CD4-positive, alpha-beta T cell (primary cell): ENCODE measurements at regions not wholly inside any gene's neighbourhood (a gene's known extent, or its start where the extent isn't known, plus 50 kb on each side); places are given as distances from the start of the nearest gene placed in this dataset.

Experiments
- ATAC-seq: fragments of 200-7000 bp; cut with Tn5 transposase; one replicate; pipeline ENCODE4 v1.10.0; 2022; ENCODE audit warnings: mild to moderate bottlenecking; ENCODE audit not compliant: poor library complexity
- CTCF ChIA-PET: fragments of 350-600 bp; sonication (Branson Sonifier 250); formaldehyde crosslinking; loops from one replicate; lab custom pipeline; 2021; ENCODE audit warnings: antibody characterized with exemption, inconsistent platforms; lab: Charles Lee
- POLR2A ChIA-PET: fragments of 350-600 bp; sonication (Branson Sonifier 250); formaldehyde crosslinking; loops from one replicate; lab custom pipeline; 2021; ENCODE audit warnings: antibody characterized with exemption, inconsistent platforms; lab: Charles Lee
- DNase-seq, 14 experiments: peaks; one replicate each; pipeline ENCODE4 v3.0.0-alpha.2; 2013 to 2020; ENCODE audit warnings: mixed read lengths in 2 of 14
- H3K27ac ChIP-seq, 2 donors: one replicate each; pipeline versions ENCODE4 v1.5.1 to v1.7.0; 2013; ENCODE audit warnings: low read length in 2 of 2, low read depth in 1 of 2, mild to moderate bottlenecking in 1 of 2
- H3K27me3 ChIP-seq, 2 experiments: 1 replicate in 1 of 2; 2 replicates in 1 of 2; pipeline versions ENCODE4 v1.6.1 to v1.7.0; 2013; ENCODE audit warnings: low read length in 2 of 2, control low read depth in 1 of 2, mild to moderate bottlenecking in 1 of 2, moderate library complexity in 1 of 2; ENCODE audit not compliant: insufficient read depth in 2 of 2, control insufficient read depth in 1 of 2
- H3K36me3 ChIP-seq: one replicate; pipeline ENCODE4 v1.6.1; 2013; ENCODE audit warnings: low read length, control low read depth; ENCODE audit not compliant: insufficient read depth
- H3K4me1 ChIP-seq: one replicate; pipeline ENCODE4 v1.6.1; 2013; ENCODE audit warnings: low read length, control low read depth; ENCODE audit not compliant: insufficient read depth
- H3K4me3 ChIP-seq: one replicate; pipeline ENCODE4 v1.5.1; 2013; ENCODE audit warnings: mild to moderate bottlenecking, low read length, moderate library complexity
- H3K9me3 ChIP-seq, 2 experiments: 1 replicate in 1 of 2; 2 replicates in 1 of 2; pipeline versions ENCODE4 v1.6.1 to v1.7.0; 2013; ENCODE audit warnings: low read length in 2 of 2, mild to moderate bottlenecking in 2 of 2, control low read depth in 1 of 2, moderate library complexity in 1 of 2; ENCODE audit not compliant: control insufficient read depth in 1 of 2, insufficient read depth in 1 of 2
- H3K27ac Mint-ChIP-seq: one replicate; pipeline ENCODE4 v1.8.0; 2020; ENCODE audit warnings: mixed read lengths
- H3K27me3 Mint-ChIP-seq: one replicate; pipeline ENCODE4 v1.8.0; 2021; ENCODE audit warnings: mixed read lengths
- H3K36me3 Mint-ChIP-seq: one replicate; pipeline ENCODE4 v1.8.0; 2021; ENCODE audit warnings: low read depth, mixed read lengths
- H3K4me1 Mint-ChIP-seq: one replicate; pipeline ENCODE4 v1.8.0; 2021; ENCODE audit warnings: low read depth, mixed read lengths
- H3K4me3 Mint-ChIP-seq: one replicate; pipeline ENCODE4 v1.8.0; 2020; ENCODE audit warnings: mild to moderate bottlenecking, mixed read lengths
- H3K9me3 Mint-ChIP-seq: one replicate; pipeline ENCODE4 v1.8.0; 2020; ENCODE audit warnings: mixed read lengths
- CTCF ChIP-seq: fragments of 200-600 bp; IDR thresholded peaks from one replicate; pipeline ENCODE4 v1.8.0; 2022; ENCODE audit warnings: antibody characterized with exemption, mild to moderate bottlenecking
- intact Hi-C, 2 experiments: fragments of 100-400 bp; cut with DNase I in 1 of 2; cut with micrococcal nuclease in 1 of 2; formaldehyde crosslinking; loops; one replicate each; pipeline versions ENCODE4 v1.15.1 to v1.9.0; 2023 to 2025; cut with DNase I, micrococcal nuclease

GRCh38 chr14:62144863-62145262 lies 382.6 kb downstream of the SNAPC1 start:
- H3K36me3 Mint-ChIP-seq, result no peaks in the 10 kb centered on the region
- Histone ChIP-seq H3K27me3 (no peaks in the 10 kb centered on the region), H3K9me3 (no peaks in the 10 kb centered on the region), H3K4me1 (no peaks in the 10 kb centered on the region), H3K27ac (no peak overlapping the region), H3K36me3 (no peaks in the 10 kb centered on the region), H3K4me3 (no peak overlapping the region)
- ATAC-seq (no peak), DNase-seq (no peak)
- intact Hi-C loops, result no loop called here
- peaks cover 45% of the 10 kb centered on the region for H3K27me3 Mint-ChIP-seq
- ChIA-PET POLR2A (no interaction called here), CTCF (no interaction called here)
- no peak for TF ChIP-seq CTCF
- peaks cover 11% of the 10 kb centered on the region for H3K9me3 Mint-ChIP-seq
- no peak overlapping the region for H3K4me3 Mint-ChIP-seq
- H3K4me1 Mint-ChIP-seq, result no peaks in the 10 kb centered on the region
- no peak overlapping the region for H3K27ac Mint-ChIP-seq

- no peaks in the 10 kb centered on the region for H3K36me3 Mint-ChIP-seq
- peaks cover 42% of the 10 kb centered on the region for H3K27me3 Mint-ChIP-seq
- Histone ChIP-seq H3K36me3 (no peaks in the 10 kb centered on the region), H3K27me3 (no peaks in the 10 kb centered on the region), H3K27ac (no peak overlapping the region), H3K4me1 (no peaks in the 10 kb centered on the region), H3K9me3 (no peaks in the 10 kb centered on the region), H3K4me3 (no peak overlapping the region)
- no peak for TF ChIP-seq CTCF
- H3K9me3 Mint-ChIP-seq, result peaks cover 11% of the 10 kb centered on the region
- ChIA-PET CTCF (no interaction called here), POLR2A (no interaction called here)
- H3K4me1 Mint-ChIP-seq, result no peaks in the 10 kb centered on the region
- DNase-seq (no peak), ATAC-seq (no peak)
- no peak overlapping the region for H3K4me3 Mint-ChIP-seq
- no peak overlapping the region for H3K27ac Mint-ChIP-seq
- intact Hi-C loops, result no loop called here
Observed at GRCh38 chr14:62146030-62146429, 383.8 kb downstream of the SNAPC1 start.

GRCh38 chr14:62156052-62156451 lies 393.8 kb downstream of the SNAPC1 start:
- intact Hi-C loops, result no loop called here
- ChIA-PET CTCF (no interaction called here), POLR2A (no interaction called here)
- no peak for TF ChIP-seq CTCF
- H3K27ac ChIP-seq, result no peak overlapping the region
- H3K4me3 ChIP-seq, result no peak overlapping the region
- no peaks in the 10 kb centered on the region for H3K4me1 ChIP-seq
- no peaks in the 10 kb centered on the region for H3K36me3 ChIP-seq
- no peaks in the 10 kb centered on the region for H3K4me1 Mint-ChIP-seq
- no peaks in the 10 kb centered on the region for H3K36me3 Mint-ChIP-seq
- no peaks in the 10 kb centered on the region for H3K9me3 Mint-ChIP-seq
- DNase-seq (no peak), ATAC-seq (no peak)
- no peaks in the 10 kb centered on the region for H3K9me3 ChIP-seq
- H3K4me3 Mint-ChIP-seq, result no peak overlapping the region
- H3K27ac Mint-ChIP-seq, result no peak overlapping the region
- H3K27me3 ChIP-seq, result peaks cover 1 to 6% of the 10 kb centered on the region in 2 experiments
- peaks cover 35% of the 10 kb centered on the region for H3K27me3 Mint-ChIP-seq
